ENCODE measurements at regions not wholly inside any gene's neighbourhood (a gene's known extent, or its start where the extent isn't known, plus 50 kb on each side); places are given as distances from the start of the nearest gene placed in this dataset.

DNA sequence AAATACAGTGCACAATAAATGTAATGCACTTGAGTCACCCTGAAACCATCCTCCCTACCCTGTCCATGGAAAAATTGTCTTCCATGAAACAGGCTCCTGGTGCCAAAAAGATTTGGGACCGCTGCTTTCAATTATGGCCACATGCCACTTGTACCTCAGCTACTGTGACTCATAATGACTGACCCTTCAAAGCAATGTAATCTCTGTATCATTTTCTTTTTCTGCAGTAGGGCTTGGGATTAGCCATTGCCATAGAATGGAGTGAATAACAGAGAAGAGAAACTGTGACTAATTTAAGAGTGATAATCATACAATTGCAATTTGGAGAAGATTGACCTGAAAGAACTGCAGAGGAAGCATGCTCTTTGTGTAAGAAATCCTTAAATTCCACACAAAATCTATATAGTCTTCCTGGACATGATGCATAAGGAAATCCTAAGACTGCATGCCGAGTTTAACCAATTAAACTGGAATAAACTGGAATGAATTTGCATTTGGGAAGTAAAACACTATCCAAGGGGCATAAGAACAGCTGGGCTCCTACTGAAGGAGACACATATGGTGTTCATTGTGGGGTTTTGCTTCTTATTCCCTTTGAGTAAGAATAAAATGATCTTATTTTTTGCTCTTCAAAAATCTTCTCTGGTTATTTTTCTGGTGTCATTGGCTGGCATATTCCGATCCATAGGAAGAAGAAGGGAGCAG lies 59.5 kb upstream of the SLC7A1 start:
- no peak for DNase-seq

DNA sequence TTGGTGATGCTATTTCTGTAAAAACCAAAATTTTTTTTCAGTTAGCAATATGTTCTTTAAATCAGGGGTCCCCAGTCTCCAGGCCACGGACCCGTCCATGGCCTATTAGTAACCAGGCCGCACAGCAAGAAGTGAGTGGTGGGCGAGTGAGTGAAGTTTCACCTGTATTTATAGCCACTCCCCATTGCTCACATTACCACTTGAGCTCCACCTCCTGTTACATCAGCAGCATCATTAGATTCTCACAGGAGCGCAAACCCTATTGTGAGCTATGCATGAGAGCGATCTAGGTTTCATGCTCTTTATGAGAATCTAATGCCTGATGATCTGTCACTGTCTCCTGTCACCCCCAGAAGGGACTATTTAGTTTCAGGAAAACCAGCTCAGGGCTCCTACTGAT lies 58.9 kb upstream of the SLC7A1 start:
- DNase-seq: no peak

DNA sequence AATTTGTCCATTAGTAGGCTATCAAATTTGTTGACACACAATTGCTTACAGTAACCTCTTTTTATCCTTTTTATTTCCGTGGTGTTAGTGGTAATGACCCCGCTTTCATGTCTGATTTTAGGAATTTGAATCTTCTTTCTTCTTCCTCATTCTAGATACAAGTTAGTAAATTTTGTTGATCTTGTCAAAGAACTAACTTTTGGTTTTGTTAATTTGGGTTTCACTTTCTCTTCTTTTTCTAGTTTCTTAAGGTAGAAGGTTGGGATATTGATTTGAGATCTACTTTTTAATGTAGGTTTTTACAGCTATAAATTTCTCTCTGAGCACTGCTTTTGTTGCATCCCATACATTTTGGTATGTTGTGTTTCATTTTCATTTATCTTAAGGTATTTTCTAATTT lies 53.3 kb upstream of the SLC7A1 start:
- DNase-seq: no peak
